HEK293 (cell line): ENCODE measurements at regions not wholly inside any gene's neighbourhood (a gene's known extent, or its start where the extent isn't known, plus 50 kb on each side); places are given as distances from the start of the nearest gene placed in this dataset.

ENCODE experiments used
- MYNN ChIP-seq: fragments of 450-650 bp; formaldehyde crosslinking; IDR thresholded peaks from 2 replicates; pipeline ENCODE4 v1.5.1; 2016; ENCODE audit warnings: missing biosample characterization, missing genetic modification characterization, borderline replicate concordance
- SP2 ChIP-seq: fragments of 450-650 bp; formaldehyde crosslinking; IDR thresholded peaks from 2 replicates; pipeline ENCODE4 v1.5.1; 2016; ENCODE audit warnings: missing biosample characterization, missing genetic modification characterization
- ZBTB21 ChIP-seq: fragments of 450-650 bp; formaldehyde crosslinking; IDR thresholded peaks from 2 replicates; pipeline ENCODE4 v1.5.1; 2017; ENCODE audit warnings: missing biosample characterization, missing genetic modification characterization
- ZNF202 ChIP-seq: fragments of 450-650 bp; formaldehyde crosslinking; IDR thresholded peaks from 2 replicates; pipeline ENCODE4 v1.5.1; 2016; ENCODE audit warnings: missing biosample characterization, missing genetic modification characterization, borderline replicate concordance
- TF ChIP-seq, protein P1 (sequence below): fragments of 450-650 bp; formaldehyde crosslinking; IDR thresholded peaks from 2 replicates; pipeline ENCODE4 v1.5.1; 2016; ENCODE audit warnings: missing biosample characterization, missing genetic modification characterization
- TF ChIP-seq, protein P2 (sequence below): fragments of 450-650 bp; formaldehyde crosslinking; IDR thresholded peaks from 2 replicates; pipeline ENCODE4 v1.5.1; 2016; ENCODE audit warnings: missing biosample characterization, missing genetic modification characterization

DNA sequence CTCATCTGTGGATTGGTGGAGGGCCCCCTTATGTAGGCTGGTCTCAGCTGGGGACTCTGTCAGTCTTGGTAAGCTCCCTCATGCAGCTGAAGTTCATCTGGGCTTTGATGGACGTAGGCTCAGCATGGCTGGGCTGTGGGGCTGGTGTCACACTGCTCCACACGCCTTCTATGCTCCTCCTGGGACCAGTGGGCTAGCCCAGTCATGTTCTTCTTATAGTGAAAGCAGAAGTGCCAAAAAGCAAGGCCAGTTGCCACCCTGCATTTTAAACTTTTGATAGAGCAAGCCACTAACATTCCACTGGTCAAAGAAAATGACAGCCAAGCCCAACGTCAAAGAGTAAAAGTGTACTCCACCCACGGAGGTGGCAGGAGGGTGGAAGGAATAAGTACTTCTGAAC lies 165.5 kb downstream of the MEX3B start:
- TF ChIP-seq, protein P1, sequence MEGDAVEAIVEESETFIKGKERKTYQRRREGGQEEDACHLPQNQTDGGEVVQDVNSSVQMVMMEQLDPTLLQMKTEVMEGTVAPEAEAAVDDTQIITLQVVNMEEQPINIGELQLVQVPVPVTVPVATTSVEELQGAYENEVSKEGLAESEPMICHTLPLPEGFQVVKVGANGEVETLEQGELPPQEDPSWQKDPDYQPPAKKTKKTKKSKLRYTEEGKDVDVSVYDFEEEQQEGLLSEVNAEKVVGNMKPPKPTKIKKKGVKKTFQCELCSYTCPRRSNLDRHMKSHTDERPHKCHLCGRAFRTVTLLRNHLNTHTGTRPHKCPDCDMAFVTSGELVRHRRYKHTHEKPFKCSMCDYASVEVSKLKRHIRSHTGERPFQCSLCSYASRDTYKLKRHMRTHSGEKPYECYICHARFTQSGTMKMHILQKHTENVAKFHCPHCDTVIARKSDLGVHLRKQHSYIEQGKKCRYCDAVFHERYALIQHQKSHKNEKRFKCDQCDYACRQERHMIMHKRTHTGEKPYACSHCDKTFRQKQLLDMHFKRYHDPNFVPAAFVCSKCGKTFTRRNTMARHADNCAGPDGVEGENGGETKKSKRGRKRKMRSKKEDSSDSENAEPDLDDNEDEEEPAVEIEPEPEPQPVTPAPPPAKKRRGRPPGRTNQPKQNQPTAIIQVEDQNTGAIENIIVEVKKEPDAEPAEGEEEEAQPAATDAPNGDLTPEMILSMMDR (tag by site-specific recombination): no peak
- TF ChIP-seq ZBTB21 (tag by site-specific recombination): no peak
- TF ChIP-seq SP2: no peak
- TF ChIP-seq, protein P2, sequence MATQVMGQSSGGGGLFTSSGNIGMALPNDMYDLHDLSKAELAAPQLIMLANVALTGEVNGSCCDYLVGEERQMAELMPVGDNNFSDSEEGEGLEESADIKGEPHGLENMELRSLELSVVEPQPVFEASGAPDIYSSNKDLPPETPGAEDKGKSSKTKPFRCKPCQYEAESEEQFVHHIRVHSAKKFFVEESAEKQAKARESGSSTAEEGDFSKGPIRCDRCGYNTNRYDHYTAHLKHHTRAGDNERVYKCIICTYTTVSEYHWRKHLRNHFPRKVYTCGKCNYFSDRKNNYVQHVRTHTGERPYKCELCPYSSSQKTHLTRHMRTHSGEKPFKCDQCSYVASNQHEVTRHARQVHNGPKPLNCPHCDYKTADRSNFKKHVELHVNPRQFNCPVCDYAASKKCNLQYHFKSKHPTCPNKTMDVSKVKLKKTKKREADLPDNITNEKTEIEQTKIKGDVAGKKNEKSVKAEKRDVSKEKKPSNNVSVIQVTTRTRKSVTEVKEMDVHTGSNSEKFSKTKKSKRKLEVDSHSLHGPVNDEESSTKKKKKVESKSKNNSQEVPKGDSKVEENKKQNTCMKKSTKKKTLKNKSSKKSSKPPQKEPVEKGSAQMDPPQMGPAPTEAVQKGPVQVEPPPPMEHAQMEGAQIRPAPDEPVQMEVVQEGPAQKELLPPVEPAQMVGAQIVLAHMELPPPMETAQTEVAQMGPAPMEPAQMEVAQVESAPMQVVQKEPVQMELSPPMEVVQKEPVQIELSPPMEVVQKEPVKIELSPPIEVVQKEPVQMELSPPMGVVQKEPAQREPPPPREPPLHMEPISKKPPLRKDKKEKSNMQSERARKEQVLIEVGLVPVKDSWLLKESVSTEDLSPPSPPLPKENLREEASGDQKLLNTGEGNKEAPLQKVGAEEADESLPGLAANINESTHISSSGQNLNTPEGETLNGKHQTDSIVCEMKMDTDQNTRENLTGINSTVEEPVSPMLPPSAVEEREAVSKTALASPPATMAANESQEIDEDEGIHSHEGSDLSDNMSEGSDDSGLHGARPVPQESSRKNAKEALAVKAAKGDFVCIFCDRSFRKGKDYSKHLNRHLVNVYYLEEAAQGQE (tag by site-specific recombination): no peak
- TF ChIP-seq MYNN (tag by site-specific recombination): no peak
- no peak for TF ChIP-seq ZNF202 (tag by site-specific recombination)
